Heart left ventricle (tissue), 16 donors: ENCODE measurements at regions not wholly inside any gene's neighbourhood (a gene's known extent, or its start where the extent isn't known, plus 50 kb on each side); places are given as distances from the start of the nearest gene placed in this dataset.

ENCODE experiments used
- ATAC-seq, 4 donors: fragments of 200-7000 bp; cut with Tn5 transposase; one replicate each; pipeline ENCODE4 v1.9.1; 2020 to 2022; ENCODE audit warnings: moderate library complexity in 4 of 4, mild to moderate bottlenecking in 3 of 4, moderate number of reproducible peaks in 1 of 4
- DNase-seq, 5 donors: peaks; one replicate each; pipeline ENCODE4 v3.0.0-alpha.2; 2020
- H3K27ac ChIP-seq, 12 donors: fragments of 200-600 bp; sonication (generic) in 4 of 12; one replicate each; pipeline versions ENCODE4 v1.5.0 to v1.8.0; 2016 to 2022; ENCODE audit warnings: mild to moderate bottlenecking in 2 of 12
- H3K27me3 ChIP-seq, 9 donors: fragments of 200-600 bp; sonication (generic) in 2 of 9; one replicate each; pipeline versions ENCODE4 v1.5.1 to v1.8.0; 2016 to 2022; ENCODE audit warnings: mild to moderate bottlenecking in 3 of 9
- H3K36me3 ChIP-seq, 9 donors: fragments of 200-600 bp; sonication (generic) in 2 of 9; one replicate each; pipeline versions ENCODE4 v1.5.0 to v1.8.0; 2018 to 2022; ENCODE audit warnings: mild to moderate bottlenecking in 2 of 9
- H3K4me1 ChIP-seq, 12 donors: fragments of 200-600 bp; sonication (generic) in 4 of 12; one replicate each; pipeline versions ENCODE4 v1.5.0 to v1.8.0; 2016 to 2022; ENCODE audit warnings: mild to moderate bottlenecking in 3 of 12
- H3K4me3 ChIP-seq, 12 donors: fragments of 200-600 bp; sonication (generic) in 4 of 12; one replicate each; pipeline versions ENCODE4 v1.5.0 to v1.8.0; 2017 to 2022; ENCODE audit warnings: mild to moderate bottlenecking in 9 of 12, moderate library complexity in 4 of 12
- H3K9me3 ChIP-seq, 12 donors: fragments of 200-600 bp; sonication (generic) in 4 of 12; one replicate each; pipeline versions ENCODE4 v1.5.0 to v1.8.0; 2016 to 2022; ENCODE audit warnings: mild to moderate bottlenecking in 1 of 12
- CTCF ChIP-seq, 12 donors: fragments of 200-600 bp; sonication (generic) in 4 of 12; IDR thresholded peaks; one replicate each; pipeline versions ENCODE4 v1.5.0 to v1.8.0; 2018 to 2022; ENCODE audit warnings: antibody characterized with exemption in 12 of 12, mild to moderate bottlenecking in 5 of 12
- POLR2A ChIP-seq, 2 donors: fragments of 450-650 bp; IDR thresholded peaks; one replicate each; pipeline ENCODE4 v1.6.1; 2017; ENCODE audit warnings: antibody characterized with exemption in 2 of 2, mild to moderate bottlenecking in 2 of 2, moderate library complexity in 2 of 2
- WGBS, 4 donors: extraction: QIAGEN DNeasy Blood & Tissue Kit in 2 of 4; methylation state at CpG; one replicate each; pipeline versions ENCODE4 v1.1.5 to v1.1.7; 2013 to 2018; 5-methylcytosine and 5-hydroxymethylcytosine counted together
- intact Hi-C, 10 donors: fragments of 100-400 bp; cut with DNase I; formaldehyde crosslinking; loops; one replicate each; pipeline versions ENCODE4 v1.11.1 to v1.14.2; 2022
- donor health status: ischemic (EF 13 %, LVEDD 7.1; RV severe dilation, severe dysfunction).
- donor health status: healthy with polysubstance abuse.
- donor health status: DM: no; HTN: yes; CAD: no.
- donor health status: DM: no; HTN: no; CAD: no.
- donor health status: ischemic (EF 25% LVEDD 6.9; RV normal size, moderate dysfunction).
- donor health status: ischemic (EF 25% LVEDD 5.7; RV mildly dilated, moderate dysfunction).
- donor health status: healthy.
- donor health status: DM: yes; HTN: yes; CAD: no.
- donor health status: ischemic (EF 35%, LVEDD 5.7; RV mildly dilated, moderate dysfunction).
- donor health status: nonischemic (EF 11% LVEDD 7.7; RV severe dilation, severe dysfunction).
- donor health status: DM: yes; HTN: yes; CAD: no.
- donor health status: PGD.
- donor health status: ischemic (EF 29% LVEDD 5.4; RV normal size, mild dysfunction).
- donor health status: nonischemic (EF 23%, LVEDD 6.1; RV moderate dilation, normal function).

GRCh38 chr10:57468894-57469432 lies 798.7 kb downstream of the IPMK start:
- H3K4me3 ChIP-seq = no peak overlapping the region
- H3K9me3 ChIP-seq = no peaks in the 10 kb centered on the region
- ATAC-seq (no peak), DNase-seq (no peak)
- H3K27me3 ChIP-seq = no peaks in the 10 kb centered on the region
- TF ChIP-seq CTCF (IDR thresholded peaks at IDR 0.05) = no peak
- no peak for TF ChIP-seq POLR2A (IDR thresholded peaks at IDR 0.05)
- H3K4me1 ChIP-seq = no peaks in the 10 kb centered on the region
- 65 to 77% (median 69%) methylated on average over 4 of the region's 4 CpGs for WGBS, 4 donors
- intact Hi-C loops = no loop called here
- H3K36me3 ChIP-seq = no peaks in the 10 kb centered on the region
- H3K27ac ChIP-seq = no peak overlapping the region

DNA sequence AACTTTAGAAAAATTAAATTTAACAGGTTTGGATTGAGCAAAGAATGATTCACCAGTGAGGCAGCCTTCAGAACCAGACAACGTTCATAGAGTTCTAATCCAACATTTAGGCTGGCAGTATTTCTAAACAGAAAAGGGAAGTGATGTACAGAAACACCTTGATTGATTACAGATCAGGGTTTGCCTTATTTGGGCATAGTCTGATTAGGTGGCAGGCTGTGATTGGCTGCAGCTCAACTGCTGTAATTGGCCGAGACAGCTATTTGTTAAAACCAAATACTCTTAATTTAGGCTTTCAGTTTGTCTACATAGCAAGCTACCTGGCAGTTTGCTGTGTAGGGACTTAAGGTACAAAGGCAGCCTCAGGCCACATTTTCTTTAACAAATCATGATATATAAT lies 802.5 kb downstream of the IPMK start:
- Histone ChIP-seq H3K27ac (no peak overlapping the region), H3K4me1 (no peaks in the 10 kb centered on the region), H3K9me3 (no peaks in the 10 kb centered on the region), H3K4me3 (no peak overlapping the region), H3K27me3 (no peaks in the 10 kb centered on the region), H3K36me3 (no peaks in the 10 kb centered on the region)
- ATAC-seq = no peak
- no peak for TF ChIP-seq POLR2A (IDR thresholded peaks at IDR 0.05)
- TF ChIP-seq CTCF (IDR thresholded peaks at IDR 0.05) = no peak
- 73 to 85% (median 78%) methylated on average over 2 of the region's 2 CpGs for WGBS, 4 donors
- no peak for DNase-seq
- intact Hi-C loops = no loop called here

GRCh38 chr10:57460540-57460939 lies 807.2 kb downstream of the IPMK start:
- WGBS, 4 donors = 60 to 78% (median 74%) methylated on average over 1 of the region's 1 CpG
- Histone ChIP-seq H3K9me3 (no peaks in the 10 kb centered on the region), H3K4me3 (no peak overlapping the region), H3K27ac (no peak overlapping the region), H3K4me1 (no peaks in the 10 kb centered on the region), H3K27me3 (no peaks in the 10 kb centered on the region), H3K36me3 (no peaks in the 10 kb centered on the region)
- TF ChIP-seq CTCF (IDR thresholded peaks at IDR 0.05) (no peak), POLR2A (IDR thresholded peaks at IDR 0.05) (no peak)
- intact Hi-C loops = no loop called here
- DNase-seq (no peak), ATAC-seq (no peak)

DNA sequence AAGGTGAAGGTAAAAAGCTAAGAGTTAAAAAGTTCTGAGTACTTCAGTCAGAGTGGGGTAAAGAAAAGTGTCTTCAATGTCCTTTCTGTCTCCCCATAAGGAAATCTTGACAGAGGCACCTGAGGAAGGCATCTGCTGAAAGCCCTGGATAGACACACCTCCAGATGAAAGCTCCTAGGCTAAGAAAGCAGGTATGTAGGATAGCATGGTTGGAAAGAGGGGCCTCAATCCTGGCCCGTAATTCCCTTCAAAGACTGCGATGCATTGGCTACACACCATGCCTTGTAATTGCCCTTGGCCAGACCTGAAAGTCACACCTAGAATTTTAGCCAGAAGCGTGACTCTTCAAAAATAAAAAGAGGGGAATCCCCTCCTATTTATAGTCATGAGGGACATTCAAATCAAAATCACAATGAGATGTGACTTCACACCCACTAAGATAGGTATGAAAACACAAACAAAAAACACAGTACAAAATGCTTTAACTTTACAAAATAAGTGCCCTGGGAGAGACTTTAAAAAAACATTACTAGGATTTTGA lies 809.7 kb downstream of the IPMK start:
- TF ChIP-seq CTCF (IDR thresholded peaks at IDR 0.05) (no peak), POLR2A (IDR thresholded peaks at IDR 0.05) (no peak)
- Histone ChIP-seq H3K9me3 (no peaks in the 10 kb centered on the region), H3K4me3 (no peak overlapping the region), H3K4me1 (no peaks in the 10 kb centered on the region), H3K27me3 (no peaks in the 10 kb centered on the region), H3K27ac (no peak overlapping the region), H3K36me3 (no peaks in the 10 kb centered on the region)
- intact Hi-C loops = no loop called here
- ATAC-seq = no peak
- no peak for DNase-seq
- WGBS, 4 donors = 74 to 80% (median 78%) methylated on average over 3 of the region's 3 CpGs
